HG02798 (cell line): ENCODE measurements at regions not wholly inside any gene's neighbourhood (a gene's known extent, or its start where the extent isn't known, plus 50 kb on each side); places are given as distances from the start of the nearest gene placed in this dataset.
"Not testable (repeated sequence)": the region's sequence is repeated elsewhere in the genome, so short reads cannot be mapped to it uniquely, and the experiment has no call there.

Experiments
- ATAC-seq: cut with Tn5 transposase; IDR thresholded peaks from one replicate; pipeline ENCODE4 v1.9.1; 2021; ENCODE audit warnings: mild to moderate bottlenecking; ENCODE audit not compliant: unreplicated experiment, poor library complexity

GRCh38 chr6:115577270-115577669 is 483.4 kb downstream of the FRK start:
- no peak for ATAC-seq

- ATAC-seq = no peak
Observed at GRCh38 chr6:115575285-115575684, 485.4 kb downstream of the FRK start.

GRCh38 chr6:115573861-115574260 is 486.8 kb downstream of the FRK start:
- no peak for ATAC-seq

- ATAC-seq = no peak
Observed at GRCh38 chr6:115570331-115570730, 490.4 kb downstream of the FRK start.

GRCh38 chr6:115554060-115554459 is 506.6 kb downstream of the FRK start:
- no peak for ATAC-seq

GRCh38 chr6:115551527-115551926 is 509.2 kb downstream of the FRK start:
- no peak for ATAC-seq

GRCh38 chr6:115545672-115545986 is 515.1 kb downstream of the FRK start:
- no peak for ATAC-seq

GRCh38 chr6:115544765-115545671 is 515.7 kb downstream of the FRK start:
- no peak for ATAC-seq

- no peak for ATAC-seq
Observed at GRCh38 chr6:115540077-115540869, 520.4 kb downstream of the FRK start.

- no peak for ATAC-seq
Observed at GRCh38 chr6:115539531-115539930, 521.2 kb downstream of the FRK start.

- ATAC-seq = no peak
Observed at GRCh38 chr6:115524821-115525220, 535.9 kb downstream of the FRK start.

GRCh38 chr6:115521747-115522146 is 538.9 kb downstream of the FRK start:
- ATAC-seq = not testable (repeated sequence)

- no peak for ATAC-seq
Observed at GRCh38 chr6:115514656-115515055, 546.0 kb downstream of the FRK start.

- ATAC-seq = no peak
Observed at GRCh38 chr6:115512923-115513322, 547.8 kb downstream of the FRK start.

- ATAC-seq = no peak
Observed at GRCh38 chr6:115511771-115512170, 548.9 kb downstream of the FRK start.

- not testable (repeated sequence) for ATAC-seq
Observed at GRCh38 chr6:115502432-115502831, 558.3 kb downstream of the FRK start.

- ATAC-seq = no peak
Observed at GRCh38 chr6:115495184-115495583, 565.5 kb downstream of the FRK start.

GRCh38 chr6:115487331-115487730 is 573.4 kb downstream of the FRK start:
- ATAC-seq = no peak

- ATAC-seq = no peak
Observed at GRCh38 chr6:115485400-115485799, 575.3 kb downstream of the FRK start.

- not testable (repeated sequence) for ATAC-seq
Observed at GRCh38 chr6:115480543-115480942, 580.1 kb downstream of the FRK start.

GRCh38 chr6:115474443-115475041 is 586.1 kb downstream of the FRK start:
- no peak for ATAC-seq
